GM23338 (cell line): ENCODE measurements at regions not wholly inside any gene's neighbourhood (a gene's known extent, or its start where the extent isn't known, plus 50 kb on each side); places are given as distances from the start of the nearest gene placed in this dataset.

Source experiments
- ATAC-seq: fragments of 200-7000 bp; cut with Tn5 transposase; 3 replicates; pipeline ENCODE4 v1.9.1; 2020
- DNase-seq: peaks from one replicate; pipeline ENCODE4 v3.0.0-alpha.2; 2015; ENCODE audit warnings: low spot score
- H2AFZ ChIP-seq: fragments of 200-600 bp; sonication (generic); 2 replicates; pipeline ENCODE4 v1.8.0; 2016; ENCODE audit warnings: antibody characterized with exemption, mild to moderate bottlenecking, moderate library complexity
- H3F3A ChIP-seq: fragments of 200-600 bp; sonication (generic); replicated peaks from 2 replicates; pipeline ENCODE4 v1.8.0; 2017; ENCODE audit warnings: antibody characterized with exemption, mixed run types, low read depth
- H3K27ac ChIP-seq: fragments of 200-600 bp; sonication (generic); 2 replicates; pipeline ENCODE4 v1.6.1; 2016; ENCODE audit warnings: low read depth
- H3K27me3 ChIP-seq: fragments of 200-600 bp; sonication (generic); 2 replicates; pipeline ENCODE4 v1.8.0; 2016; ENCODE audit warnings: mild to moderate bottlenecking, mixed run types, moderate library complexity; ENCODE audit not compliant: insufficient read depth
- H3K36me3 ChIP-seq: fragments of 200-600 bp; sonication (generic); 2 replicates; pipeline ENCODE4 v1.8.0; 2016; ENCODE audit warnings: mild to moderate bottlenecking; ENCODE audit not compliant: insufficient read depth
- H3K4me1 ChIP-seq: fragments of 200-600 bp; sonication (generic); 2 replicates; pipeline ENCODE4 v1.8.0; 2016; ENCODE audit warnings: mild to moderate bottlenecking, moderate library complexity; ENCODE audit not compliant: insufficient read depth
- H3K4me2 ChIP-seq: fragments of 200-600 bp; sonication (generic); 2 replicates; pipeline ENCODE4 v1.7.1; 2017; ENCODE audit warnings: mixed run types
- H3K4me3 ChIP-seq: fragments of 200-600 bp; sonication (generic); 2 replicates; pipeline ENCODE4 v1.6.1; 2016; ENCODE audit warnings: mixed run types
- H3K79me2 ChIP-seq: fragments of 200-600 bp; sonication (generic); replicated peaks from 2 replicates; pipeline ENCODE4 v1.8.0; 2017; ENCODE audit warnings: mild to moderate bottlenecking; ENCODE audit not compliant: insufficient read depth
- H3K9me2 ChIP-seq: fragments of 200-600 bp; sonication (generic); 2 replicates; pipeline ENCODE4 v1.8.0; 2017; ENCODE audit not compliant: insufficient read depth
- H4K20me1 ChIP-seq: fragments of 200-600 bp; sonication (generic); replicated peaks from 2 replicates; pipeline ENCODE4 v1.8.0; 2017; ENCODE audit warnings: mild to moderate bottlenecking; ENCODE audit not compliant: insufficient read depth
- H3K27ac Mint-ChIP-seq: 2 replicates; pipeline ENCODE4 v1.8.0; 2020; ENCODE audit warnings: inconsistent platforms, mild to moderate bottlenecking, moderate library complexity, mixed read lengths
- H3K27me3 Mint-ChIP-seq: 3 replicates; pipeline ENCODE4 v1.8.0; 2022; ENCODE audit warnings: low read depth, mild to moderate bottlenecking, moderate library complexity, mixed read lengths, inconsistent platforms; ENCODE audit not compliant: insufficient read depth, poor library complexity
- H3K36me3 Mint-ChIP-seq: 3 replicates; pipeline ENCODE4 v1.8.0; 2021; ENCODE audit warnings: low read depth, mild to moderate bottlenecking, inconsistent platforms, moderate library complexity, mixed read lengths
- H3K4me1 Mint-ChIP-seq: 3 replicates; pipeline ENCODE4 v1.8.0; 2020; ENCODE audit warnings: mild to moderate bottlenecking, inconsistent platforms, mixed read lengths
- H3K4me3 Mint-ChIP-seq: 3 replicates; pipeline ENCODE4 v1.8.0; 2021; ENCODE audit warnings: moderate library complexity, mild to moderate bottlenecking, inconsistent platforms, mixed read lengths
- H3K9me3 Mint-ChIP-seq: 3 replicates; pipeline ENCODE4 v1.8.0; 2020; ENCODE audit warnings: moderate library complexity, mild to moderate bottlenecking, inconsistent platforms, mixed read lengths
- EZH2 ChIP-seq: fragments of 200-600 bp; sonication (generic); IDR thresholded peaks from one replicate; pipeline ENCODE4 v1.8.0; 2017; ENCODE audit warnings: antibody characterized with exemption, mild to moderate bottlenecking, low read depth; ENCODE audit not compliant: unreplicated experiment
- JUNB ChIP-seq: IDR thresholded peaks from one replicate; pipeline ENCODE4 v1.6.1; 2016; ENCODE audit warnings: antibody characterized with exemption; ENCODE audit not compliant: unreplicated experiment
- NANOG ChIP-seq: IDR thresholded peaks from 2 replicates; pipeline ENCODE4 v1.6.1; 2016; ENCODE audit warnings: antibody characterized with exemption, borderline replicate concordance
- REST ChIP-seq: IDR thresholded peaks from one replicate; pipeline ENCODE4 v1.6.1; 2018; ENCODE audit warnings: antibody characterized with exemption; ENCODE audit not compliant: unreplicated experiment
- ZNF331 ChIP-seq: fragments of 250-450 bp; sonication (Bioruptor Pico); IDR thresholded peaks from 2 replicates; pipeline ENCODE4 v1.5.0; 2020; ENCODE audit warnings: low read depth, mild to moderate bottlenecking, moderate library complexity
- TF ChIP-seq, protein P1 (sequence below): IDR thresholded peaks from 2 replicates; pipeline ENCODE4 v1.6.1; 2016; ENCODE audit warnings: antibody characterized with exemption

DNA sequence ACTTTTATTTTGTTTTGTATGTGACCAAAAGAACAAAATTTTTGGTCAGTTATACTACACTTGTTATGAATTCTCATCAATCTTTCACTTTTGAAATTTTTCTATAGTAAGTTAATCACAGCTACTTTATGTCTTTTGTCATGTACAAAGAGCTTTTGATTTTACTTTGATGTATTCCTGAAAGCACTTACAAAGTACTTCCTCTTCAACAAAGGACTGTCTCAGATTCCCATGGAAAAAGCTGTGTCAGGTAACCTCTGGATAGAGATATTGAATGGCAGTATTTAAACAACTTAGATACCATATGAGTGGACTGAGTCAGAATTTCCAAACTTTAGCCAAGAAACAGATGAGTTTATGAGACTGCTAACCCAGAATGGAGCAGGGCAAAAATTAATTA, 689.3 kb upstream of the ATXN8OS start:
- H3K27ac ChIP-seq: no peak overlapping the region
- H3K9me2 ChIP-seq: no peaks in the 10 kb centered on the region
- no peaks in the 10 kb centered on the region; the same call in 1 of the 2 replicates for H3K4me1 ChIP-seq
- H3K4me3 ChIP-seq: no peak overlapping the region
- H2AFZ ChIP-seq: no peak overlapping the region
- Mint-ChIP-seq H3K4me3 (no peak overlapping the region), H3K9me3 (peaks cover 10% of the 10 kb centered on the region), H3K27me3 (no peaks in the 10 kb centered on the region), H3K36me3 (peaks cover 10% of the 10 kb centered on the region; the same call in 2 of the 3 replicates), H3K27ac (peak overlapping the region; percentile 79; the same call in 1 of the 2 replicates), H3K4me1 (peaks cover 14% of the 10 kb centered on the region)
- no peaks in the 10 kb centered on the region for H4K20me1 ChIP-seq
- TF ChIP-seq REST (no peak), NANOG (peak; percentile 97), ZNF331 (CRISPR knock-in tag) (no peak), JUNB (no peak), EZH2 (no peak)
- TF ChIP-seq, protein P1, sequence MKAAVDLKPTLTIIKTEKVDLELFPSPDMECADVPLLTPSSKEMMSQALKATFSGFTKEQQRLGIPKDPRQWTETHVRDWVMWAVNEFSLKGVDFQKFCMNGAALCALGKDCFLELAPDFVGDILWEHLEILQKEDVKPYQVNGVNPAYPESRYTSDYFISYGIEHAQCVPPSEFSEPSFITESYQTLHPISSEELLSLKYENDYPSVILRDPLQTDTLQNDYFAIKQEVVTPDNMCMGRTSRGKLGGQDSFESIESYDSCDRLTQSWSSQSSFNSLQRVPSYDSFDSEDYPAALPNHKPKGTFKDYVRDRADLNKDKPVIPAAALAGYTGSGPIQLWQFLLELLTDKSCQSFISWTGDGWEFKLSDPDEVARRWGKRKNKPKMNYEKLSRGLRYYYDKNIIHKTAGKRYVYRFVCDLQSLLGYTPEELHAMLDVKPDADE: no peak
- ATAC-seq (no peak), DNase-seq (peak; percentile 35)
- H3K79me2 ChIP-seq: no peaks in the 10 kb centered on the region
- H3K36me3 ChIP-seq: no peaks in the 10 kb centered on the region
- no peak overlapping the region for H3K4me2 ChIP-seq
- H3K27me3 ChIP-seq: no peaks in the 10 kb centered on the region
- no peaks in the 10 kb centered on the region for H3F3A ChIP-seq

DNA sequence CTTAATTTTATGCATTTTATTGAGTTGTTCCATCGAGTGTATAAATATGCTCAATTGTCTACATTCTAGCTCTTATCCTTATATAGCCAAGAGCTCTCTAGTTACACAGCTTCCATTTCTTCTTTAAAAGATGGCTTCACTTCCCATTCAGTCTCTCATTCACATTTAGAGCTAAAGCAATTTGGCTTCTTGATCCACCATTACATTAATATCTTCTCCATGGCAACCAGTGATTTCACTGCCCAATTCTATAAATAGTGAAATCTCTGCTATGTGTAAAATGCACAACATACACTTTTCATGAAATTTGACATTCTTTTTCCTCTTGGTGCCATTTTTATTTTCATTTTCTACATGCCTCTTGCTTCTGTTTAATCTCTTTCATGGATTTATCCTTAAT, 696.9 kb upstream of the ATXN8OS start:
- Histone ChIP-seq H3F3A (no peaks in the 10 kb centered on the region), H2AFZ (no peak overlapping the region), H3K79me2 (no peaks in the 10 kb centered on the region), H3K27me3 (no peaks in the 10 kb centered on the region), H3K4me2 (no peak overlapping the region), H3K36me3 (no peaks in the 10 kb centered on the region), H3K4me3 (no peak overlapping the region), H3K9me2 (0 out of 2 replicates have a peak, but pooled peaks cover 7% of the 10 kb centered on the region), H3K4me1 (no peaks in the 10 kb centered on the region), H3K27ac (no peak overlapping the region), H4K20me1 (no peaks in the 10 kb centered on the region)
- H3K4me1 Mint-ChIP-seq: no peaks in the 10 kb centered on the region
- ATAC-seq (no peak), DNase-seq (no peak)
- peaks cover 18% of the 10 kb centered on the region for H3K36me3 Mint-ChIP-seq
- H3K27me3 Mint-ChIP-seq: no peaks in the 10 kb centered on the region
- no peak overlapping the region for H3K4me3 Mint-ChIP-seq
- TF ChIP-seq, protein P1: no peak
- TF ChIP-seq JUNB (no peak), REST (no peak)
- H3K27ac Mint-ChIP-seq: no peak overlapping the region
- peaks cover 11% of the 10 kb centered on the region; the same call in 2 of the 3 replicates for H3K9me3 Mint-ChIP-seq
